ENCODE measurements at regions not wholly inside any gene's neighbourhood (a gene's known extent, or its start where the extent isn't known, plus 50 kb on each side); places are given as distances from the start of the nearest gene placed in this dataset.

DNA sequence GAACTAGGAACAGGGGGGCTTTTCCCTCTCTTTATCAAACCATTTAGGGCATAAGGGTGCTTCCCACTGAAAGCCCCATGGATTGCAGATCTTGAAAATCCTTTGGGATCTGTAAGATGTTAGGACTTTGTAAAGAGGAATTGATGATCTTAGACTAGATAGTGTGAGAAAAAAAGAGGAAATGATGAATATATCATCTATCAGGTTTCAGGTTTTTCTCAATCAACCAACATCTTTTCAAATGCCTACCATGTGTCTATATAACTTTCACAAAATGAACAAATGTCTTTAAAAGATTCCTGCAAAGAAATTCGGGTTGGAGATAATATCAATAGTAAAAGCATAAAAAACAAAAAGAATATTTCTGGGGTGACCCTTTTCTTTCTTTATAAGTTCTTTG, 50.1 kb downstream of the KCNC4 start:
- H3K4me1 Mint-ChIP-seq, result peaks cover 12% of the 10 kb centered on the region
- H3K27me3 Mint-ChIP-seq (ENCODE audit: low read depth, poor library complexity), result peaks cover 52% of the 10 kb centered on the region
- no peak for DNase-seq
- H3K36me3 Mint-ChIP-seq (ENCODE audit: low read depth), result no peaks in the 10 kb centered on the region
- no peak overlapping the region for H3K27ac Mint-ChIP-seq
- no peak for TF ChIP-seq CTCF (IDR thresholded peaks at IDR 0.05)
- no peaks in the 10 kb centered on the region for H3K9me3 Mint-ChIP-seq
- no peak overlapping the region for H3K4me3 Mint-ChIP-seq

- Mint-ChIP-seq H3K4me3 (no peak overlapping the region), H3K9me3 (no peaks in the 10 kb centered on the region), H3K27ac (no peak overlapping the region), H3K4me1 (peaks cover 31% of the 10 kb centered on the region), H3K36me3 (ENCODE audit: low read depth) (no peaks in the 10 kb centered on the region), H3K27me3 (ENCODE audit: low read depth, poor library complexity) (peaks cover 39% of the 10 kb centered on the region)
- no peak for DNase-seq
- no peak for TF ChIP-seq CTCF (IDR thresholded peaks at IDR 0.05)
Observed at GRCh38 chr1:110262296-110262695, 52.2 kb downstream of the KCNC4 start.

DNA sequence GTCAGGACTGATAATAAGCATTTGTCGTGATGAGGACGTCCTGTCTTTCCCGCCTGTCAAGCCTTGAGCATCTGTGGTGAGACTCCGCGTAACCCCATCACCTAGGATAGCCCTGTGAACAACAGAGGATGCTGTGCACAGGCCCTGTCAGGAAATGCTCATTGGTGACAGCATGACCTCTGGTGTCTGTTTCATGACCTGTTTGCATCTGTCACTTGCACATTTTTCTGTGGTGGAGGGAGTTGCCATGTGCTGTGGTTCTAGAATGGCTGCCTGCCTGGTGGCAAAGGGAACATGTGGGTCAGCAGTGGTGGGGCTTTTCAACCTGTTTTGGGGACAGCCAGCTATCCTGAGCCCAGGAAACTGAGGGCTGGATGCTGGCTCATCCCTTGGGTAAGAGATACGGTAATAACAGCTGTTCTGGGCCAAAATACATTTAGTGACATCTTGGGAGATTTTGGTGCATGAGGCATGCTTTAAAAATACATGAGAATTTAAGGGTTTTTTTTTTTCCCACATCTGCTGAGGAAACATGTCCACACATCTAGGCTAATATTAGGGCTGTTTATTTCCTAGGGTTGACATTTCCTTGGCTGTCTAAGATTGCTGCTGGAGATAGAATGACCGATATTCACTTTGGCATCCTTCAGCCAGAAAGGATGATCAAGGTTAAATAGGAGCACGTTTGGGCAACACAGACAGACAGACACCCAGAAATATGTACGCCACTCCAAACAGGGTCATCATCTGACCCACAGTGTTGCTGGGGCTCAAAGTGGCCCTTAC, 52.9 kb downstream of the KCNC4 start:
- no peak for TF ChIP-seq CTCF (IDR thresholded peaks at IDR 0.05)
- H3K27ac Mint-ChIP-seq, result no peak overlapping the region
- H3K4me3 Mint-ChIP-seq, result no peak overlapping the region
- no peaks in the 10 kb centered on the region for H3K36me3 Mint-ChIP-seq (ENCODE audit: low read depth)
- H3K27me3 Mint-ChIP-seq (ENCODE audit: low read depth, poor library complexity), result peaks cover 34% of the 10 kb centered on the region
- H3K4me1 Mint-ChIP-seq, result peaks cover 39% of the 10 kb centered on the region
- H3K9me3 Mint-ChIP-seq, result no peaks in the 10 kb centered on the region
- no peak for DNase-seq

- H3K9me3 Mint-ChIP-seq, result no peaks in the 10 kb centered on the region
- H3K4me3 Mint-ChIP-seq, result no peak overlapping the region
- no peak for TF ChIP-seq CTCF (IDR thresholded peaks at IDR 0.05)
- peaks cover 28% of the 10 kb centered on the region for H3K27me3 Mint-ChIP-seq (ENCODE audit: low read depth, poor library complexity)
- H3K4me1 Mint-ChIP-seq, result peaks cover 45% of the 10 kb centered on the region
- H3K27ac Mint-ChIP-seq, result no peak overlapping the region
- DNase-seq, result no peak
- no peaks in the 10 kb centered on the region for H3K36me3 Mint-ChIP-seq (ENCODE audit: low read depth)
Observed at GRCh38 chr1:110264430-110264829, 54.3 kb downstream of the KCNC4 start.

DNA sequence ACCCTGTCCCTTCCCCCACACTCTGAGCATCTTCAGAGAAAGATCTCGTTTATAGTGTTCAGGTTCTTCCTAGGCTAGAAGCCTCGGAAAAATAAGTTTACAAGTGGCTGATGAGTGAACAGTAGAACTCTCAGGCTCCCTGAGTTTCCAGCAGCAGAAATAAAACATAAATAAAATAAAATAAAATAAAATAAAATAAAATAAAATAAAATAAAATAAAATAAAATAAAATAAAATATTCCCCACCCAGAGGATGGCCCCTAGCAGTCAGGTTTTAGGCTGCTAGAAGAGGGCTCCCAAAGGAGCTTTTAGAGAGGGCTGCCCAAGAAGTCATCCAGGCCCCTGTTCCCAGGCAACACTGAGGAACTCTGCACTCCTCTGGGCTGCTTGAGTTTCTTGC, 55.1 kb downstream of the KCNC4 start:
- Mint-ChIP-seq H3K4me3 (no peak overlapping the region), H3K27ac (no peak overlapping the region), H3K36me3 (ENCODE audit: low read depth) (no peaks in the 10 kb centered on the region), H3K9me3 (no peaks in the 10 kb centered on the region), H3K4me1 (peaks cover 45% of the 10 kb centered on the region), H3K27me3 (ENCODE audit: low read depth, poor library complexity) (peaks cover 21% of the 10 kb centered on the region)
- DNase-seq, result no peak
- TF ChIP-seq CTCF (IDR thresholded peaks at IDR 0.05), result no peak

GRCh38 chr1:110266834-110267233, 56.7 kb downstream of the KCNC4 start:
- Mint-ChIP-seq H3K27me3 (ENCODE audit: low read depth, poor library complexity) (peaks cover 23% of the 10 kb centered on the region), H3K4me1 (peaks cover 45% of the 10 kb centered on the region)

More at GRCh38 chr1:110266834-110267233, 56.7 kb downstream of the KCNC4 start:
- H3K36me3 Mint-ChIP-seq (ENCODE audit: low read depth), result no peaks in the 10 kb centered on the region
- H3K4me3 Mint-ChIP-seq, result no peak overlapping the region
- TF ChIP-seq CTCF (IDR thresholded peaks at IDR 0.05), result no peak
- no peak for DNase-seq
- H3K27ac Mint-ChIP-seq, result peak overlapping the region; percentile 10
- no peaks in the 10 kb centered on the region for H3K9me3 Mint-ChIP-seq

All from nephron progenitor cell (in vitro differentiated cells).